Parathyroid adenoma (tissue), 2 donors: ENCODE measurements at regions not wholly inside any gene's neighbourhood (a gene's known extent, or its start where the extent isn't known, plus 50 kb on each side); places are given as distances from the start of the nearest gene placed in this dataset.
"Not testable (repeated sequence)": the region's sequence is repeated elsewhere in the genome, so short reads cannot be mapped to it uniquely, and the experiment has no call there.

Experiments
- H2AFZ ChIP-seq: fragments of 300-600 bp; sonication (generic); one replicate; pipeline ENCODE4 v1.7.0; 2017; ENCODE audit warnings: antibody characterized with exemption, mild to moderate bottlenecking
- H3K27ac ChIP-seq: fragments of 300-600 bp; sonication (generic); one replicate; pipeline ENCODE4 v1.7.0; 2017
- H3K27me3 ChIP-seq: fragments of 300-600 bp; sonication (generic); one replicate; pipeline ENCODE4 v1.7.0; 2017; ENCODE audit warnings: low read length; ENCODE audit not compliant: control insufficient read depth, insufficient read depth
- H3K36me3 ChIP-seq: fragments of 300-600 bp; sonication (generic); one replicate; pipeline ENCODE4 v1.7.0; 2017; ENCODE audit warnings: low read length; ENCODE audit not compliant: control insufficient read depth, insufficient read depth
- H3K4me1 ChIP-seq: fragments of 300-600 bp; sonication (generic); one replicate; pipeline ENCODE4 v1.7.0; 2017; ENCODE audit warnings: control low read depth
- H3K4me2 ChIP-seq: fragments of 300-600 bp; sonication (generic); one replicate; pipeline ENCODE4 v1.7.0; 2017; ENCODE audit warnings: low read length
- H3K4me3 ChIP-seq: fragments of 300-600 bp; sonication (generic); one replicate; pipeline ENCODE4 v1.7.0; 2017; ENCODE audit warnings: low read depth, low read length
- H3K79me2 ChIP-seq: fragments of 300-600 bp; sonication (generic); one replicate; pipeline ENCODE4 v1.7.0; 2017; ENCODE audit warnings: control low read depth
- H3K9ac ChIP-seq: fragments of 300-600 bp; sonication (generic); one replicate; pipeline ENCODE4 v1.7.0; 2017; ENCODE audit warnings: mild to moderate bottlenecking
- H3K9me3 ChIP-seq: fragments of 300-600 bp; sonication (generic); one replicate; pipeline ENCODE4 v1.7.0; 2017; ENCODE audit warnings: low read length; ENCODE audit not compliant: control insufficient read depth
- donor health status: primary hyperparathyroidism.

DNA sequence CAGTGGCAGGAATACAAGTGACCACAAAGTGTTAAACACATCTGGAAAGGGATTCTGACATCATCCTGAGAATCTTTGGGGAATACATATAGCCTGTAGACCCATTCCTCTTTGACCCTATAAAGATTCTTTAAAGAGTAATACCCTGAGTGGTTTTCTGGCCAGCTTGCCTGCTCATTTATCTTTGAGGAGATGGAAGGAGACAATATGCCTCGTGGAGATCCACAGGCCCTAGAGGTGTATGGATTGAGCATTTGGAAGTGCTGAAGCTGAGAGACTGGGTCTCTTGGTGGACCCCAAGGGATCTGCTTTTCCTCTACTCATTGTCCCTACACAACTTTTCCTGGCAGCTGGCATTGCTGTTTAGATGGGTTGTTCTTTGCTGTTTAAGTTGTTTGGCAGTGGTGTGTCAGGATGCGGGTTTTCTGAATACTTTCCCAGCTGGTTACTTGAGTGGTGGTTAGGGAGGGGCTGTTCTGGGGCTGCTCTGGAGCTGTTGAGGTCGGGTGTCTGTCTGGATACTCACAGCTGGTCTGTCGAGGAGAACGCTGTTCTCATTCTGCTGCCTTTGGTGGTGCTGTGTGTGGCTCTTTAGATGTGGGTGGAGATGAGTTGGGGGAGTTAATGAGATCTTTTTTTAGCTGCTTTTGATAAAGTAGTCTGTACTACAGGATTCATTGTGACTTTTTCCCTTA, 50.1 kb upstream of the FAM72C start:
- not testable (repeated sequence) for H3K79me2 ChIP-seq, H3K4me2 ChIP-seq, H3K27me3 ChIP-seq, H3K4me3 ChIP-seq, H3K4me1 ChIP-seq, H3K27ac ChIP-seq, H3K9ac ChIP-seq, H2AFZ ChIP-seq, H3K36me3 ChIP-seq, H3K9me3 ChIP-seq
